ENCODE measurements at regions not wholly inside any gene's neighbourhood (a gene's known extent, or its start where the extent isn't known, plus 50 kb on each side); places are given as distances from the start of the nearest gene placed in this dataset.

GRCh38 chr5:173531863-173532262 lies 84.6 kb downstream of the BOD1 start:
- no peaks in the 10 kb centered on the region for H3K9me3 ChIP-seq
- no peak for TF ChIP-seq CTCF (IDR thresholded peaks at IDR 0.05)
- TF ChIP-seq EP300 (IDR thresholded peaks at IDR 0.05), result no peak
- no peak for TF ChIP-seq POLR2A (IDR thresholded peaks at IDR 0.05)
- H3K4me1 ChIP-seq (ENCODE audit: insufficient read depth), result no peaks in the 10 kb centered on the region
- DNase-seq, result no peak
- H3K27ac ChIP-seq, result no peak overlapping the region
- no peak overlapping the region for H3K4me3 ChIP-seq
- H3K27me3 ChIP-seq, result no peaks in the 10 kb centered on the region
- intact Hi-C loops (cut with DNase I), result no loop called here
- 82 to 91% (median 88%) methylated on average over 9 of the region's 9 CpGs for WGBS, 3 donors
- H3K36me3 ChIP-seq, result no peaks in the 10 kb centered on the region

GRCh38 chr5:173530547-173530946 lies 85.9 kb downstream of the BOD1 start:
- H3K27me3 ChIP-seq, result no peaks in the 10 kb centered on the region
- WGBS, 3 donors, result 91 to 93% (median 93%) methylated on average over 4 of the region's 4 CpGs
- no peak for TF ChIP-seq CTCF (IDR thresholded peaks at IDR 0.05)
- no peak for TF ChIP-seq POLR2A (IDR thresholded peaks at IDR 0.05)
- TF ChIP-seq EP300 (IDR thresholded peaks at IDR 0.05), result no peak
- no peaks in the 10 kb centered on the region for H3K4me1 ChIP-seq (ENCODE audit: insufficient read depth)
- no peak overlapping the region for H3K4me3 ChIP-seq
- DNase-seq, result no peak
- no peaks in the 10 kb centered on the region for H3K36me3 ChIP-seq
- no peak overlapping the region for H3K27ac ChIP-seq
- intact Hi-C loops (cut with DNase I), result no loop called here
- H3K9me3 ChIP-seq, result no peaks in the 10 kb centered on the region

- no peaks in the 10 kb centered on the region for H3K9me3 ChIP-seq
- no peak overlapping the region for H3K4me3 ChIP-seq
- 82 to 95% (median 92%) methylated on average over 3 of the region's 3 CpGs for WGBS, 3 donors
- TF ChIP-seq EP300 (IDR thresholded peaks at IDR 0.05), result no peak
- no peak for TF ChIP-seq CTCF (IDR thresholded peaks at IDR 0.05)
- TF ChIP-seq POLR2A (IDR thresholded peaks at IDR 0.05), result no peak
- no peak for DNase-seq
- H3K4me1 ChIP-seq (ENCODE audit: insufficient read depth), result no peaks in the 10 kb centered on the region
- intact Hi-C loops (cut with DNase I), result no loop called here
- no peak overlapping the region for H3K27ac ChIP-seq
- no peaks in the 10 kb centered on the region for H3K36me3 ChIP-seq
- H3K27me3 ChIP-seq, result no peaks in the 10 kb centered on the region
Observed at GRCh38 chr5:173529861-173530260, 86.6 kb downstream of the BOD1 start.

- no peaks in the 10 kb centered on the region for H3K9me3 ChIP-seq
- no peaks in the 10 kb centered on the region for H3K27me3 ChIP-seq
- WGBS, 3 donors, result 80 to 83% (median 81%) methylated on average over 9 of the region's 9 CpGs
- H3K36me3 ChIP-seq, result no peaks in the 10 kb centered on the region
- no peak for DNase-seq
- H3K4me1 ChIP-seq (ENCODE audit: insufficient read depth), result no peaks in the 10 kb centered on the region
- intact Hi-C loops (cut with DNase I), result no loop called here
- no peak for TF ChIP-seq CTCF (IDR thresholded peaks at IDR 0.05)
- no peak for TF ChIP-seq EP300 (IDR thresholded peaks at IDR 0.05)
- no peak for TF ChIP-seq POLR2A (IDR thresholded peaks at IDR 0.05)
- no peak overlapping the region for H3K4me3 ChIP-seq
- H3K27ac ChIP-seq, result no peak overlapping the region
Observed at GRCh38 chr5:173527671-173528070, 88.8 kb downstream of the BOD1 start.

GRCh38 chr5:173524136-173524535 lies 92.3 kb downstream of the BOD1 start:
- Histone ChIP-seq H3K4me3 (no peak overlapping the region), H3K27ac (no peak overlapping the region), H3K27me3 (no peaks in the 10 kb centered on the region), H3K9me3 (no peaks in the 10 kb centered on the region), H3K36me3 (no peaks in the 10 kb centered on the region), H3K4me1 (ENCODE audit: insufficient read depth) (no peaks in the 10 kb centered on the region)
- intact Hi-C loops (cut with DNase I), result no loop called here
- WGBS, 3 donors, result 79 to 92% (median 89%) methylated on average over 3 of the region's 3 CpGs
- DNase-seq, result no peak
- TF ChIP-seq CTCF (IDR thresholded peaks at IDR 0.05) (no peak), EP300 (IDR thresholded peaks at IDR 0.05) (no peak), POLR2A (IDR thresholded peaks at IDR 0.05) (no peak)
